IPS-18c (cell line): ENCODE measurements at regions not wholly inside any gene's neighbourhood (a gene's known extent, or its start where the extent isn't known, plus 50 kb on each side); places are given as distances from the start of the nearest gene placed in this dataset.
"Not testable (repeated sequence)": the region's sequence is repeated elsewhere in the genome, so short reads cannot be mapped to it uniquely, and the experiment has no call there.

ENCODE experiments used
- H3K4me3 ChIP-seq: 2 replicates; pipeline ENCODE4 v1.7.0; 2013; ENCODE audit warnings: low read depth, mild to moderate bottlenecking, low read length, moderate library complexity; ENCODE audit not compliant: insufficient read depth
- H3K9me3 ChIP-seq: one replicate; pipeline ENCODE4 v1.6.1; 2013; ENCODE audit warnings: mild to moderate bottlenecking, low read length, moderate library complexity; ENCODE audit not compliant: control insufficient read depth, insufficient read depth

GRCh38 chr4:189736656-189737055 is 204.0 kb upstream of the FRG1 start:
- not testable (repeated sequence) for H3K9me3 ChIP-seq, H3K4me3 ChIP-seq

- H3K9me3 ChIP-seq, H3K4me3 ChIP-seq: not testable (repeated sequence)
Observed at GRCh38 chr4:189740118-189740517, 200.6 kb upstream of the FRG1 start.

DNA sequence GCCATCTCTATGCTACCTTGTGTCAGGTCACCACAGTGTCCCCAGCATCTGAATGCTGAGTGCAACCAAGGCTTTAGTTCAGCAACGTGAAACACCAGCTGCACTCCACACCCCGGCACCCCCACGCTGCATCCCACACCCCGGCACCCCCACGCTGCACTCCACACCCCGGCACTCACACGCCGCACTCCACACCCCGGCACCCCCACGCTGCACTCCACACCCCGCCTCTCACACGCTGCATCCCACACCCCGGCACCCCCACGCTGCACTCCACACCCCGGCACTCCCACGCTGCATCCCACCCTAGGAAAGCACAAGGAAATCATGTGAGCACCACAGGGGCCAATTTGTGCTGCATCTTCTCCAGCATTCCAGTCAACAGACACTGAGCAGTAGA is 199.8 kb upstream of the FRG1 start:
- H3K4me3 ChIP-seq, result no peak overlapping the region
- H3K9me3 ChIP-seq, result no peaks in the 10 kb centered on the region

GRCh38 chr4:189753092-189753491 is 187.6 kb upstream of the FRG1 start:
- not testable (repeated sequence) for H3K4me3 ChIP-seq, H3K9me3 ChIP-seq

GRCh38 chr4:189763583-189763982 is 177.1 kb upstream of the FRG1 start:
- H3K9me3 ChIP-seq, result no peaks in the 10 kb centered on the region
- no peak overlapping the region for H3K4me3 ChIP-seq

GRCh38 chr4:189765301-189765700 is 175.4 kb upstream of the FRG1 start:
- Histone ChIP-seq H3K9me3 (no peaks in the 10 kb centered on the region), H3K4me3 (no peak overlapping the region)

DNA sequence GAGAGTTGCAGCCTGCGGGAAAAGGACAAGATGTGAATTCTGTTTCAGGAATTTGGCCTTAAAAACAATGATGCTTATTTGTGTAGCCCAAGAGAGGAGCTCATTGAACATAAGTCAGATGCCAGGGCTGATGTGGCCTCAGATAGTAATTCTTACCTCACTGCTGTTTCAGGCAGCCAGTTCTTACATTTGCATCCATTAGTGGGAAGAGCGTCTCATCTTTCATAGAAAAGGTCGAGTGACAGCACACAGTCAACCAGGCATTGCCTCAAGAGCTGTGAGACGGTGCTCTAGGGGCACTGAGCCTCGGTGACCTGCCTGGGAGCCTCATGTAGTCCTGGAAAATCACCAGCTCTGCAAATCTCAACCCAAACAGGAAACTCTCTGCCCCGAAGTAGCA is 174.9 kb upstream of the FRG1 start:
- H3K4me3 ChIP-seq, result no peak overlapping the region
- no peaks in the 10 kb centered on the region for H3K9me3 ChIP-seq

GRCh38 chr4:189767941-189768340 is 172.7 kb upstream of the FRG1 start:
- Histone ChIP-seq H3K9me3 (no peaks in the 10 kb centered on the region), H3K4me3 (no peak overlapping the region)

DNA sequence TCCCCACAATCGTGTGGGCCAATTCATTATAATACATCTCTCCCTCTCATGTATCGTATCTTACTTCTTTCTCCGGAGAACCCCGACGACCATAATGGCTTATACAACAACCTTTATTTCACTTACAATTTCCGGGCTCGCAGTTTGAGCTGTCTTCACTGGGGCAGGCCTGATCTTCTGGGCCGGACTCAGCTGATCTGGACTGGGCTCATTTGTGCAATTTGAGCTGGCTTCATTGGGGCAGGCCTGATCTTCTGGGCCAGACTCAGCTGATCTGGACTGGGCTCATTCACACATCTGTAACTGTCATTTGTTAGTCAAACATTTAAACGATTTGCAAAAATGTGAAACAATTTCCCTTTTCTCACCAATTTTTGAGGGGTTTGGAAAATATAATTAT is 171.5 kb upstream of the FRG1 start:
- H3K9me3 ChIP-seq, result no peaks in the 10 kb centered on the region
- H3K4me3 ChIP-seq, result no peak overlapping the region

DNA sequence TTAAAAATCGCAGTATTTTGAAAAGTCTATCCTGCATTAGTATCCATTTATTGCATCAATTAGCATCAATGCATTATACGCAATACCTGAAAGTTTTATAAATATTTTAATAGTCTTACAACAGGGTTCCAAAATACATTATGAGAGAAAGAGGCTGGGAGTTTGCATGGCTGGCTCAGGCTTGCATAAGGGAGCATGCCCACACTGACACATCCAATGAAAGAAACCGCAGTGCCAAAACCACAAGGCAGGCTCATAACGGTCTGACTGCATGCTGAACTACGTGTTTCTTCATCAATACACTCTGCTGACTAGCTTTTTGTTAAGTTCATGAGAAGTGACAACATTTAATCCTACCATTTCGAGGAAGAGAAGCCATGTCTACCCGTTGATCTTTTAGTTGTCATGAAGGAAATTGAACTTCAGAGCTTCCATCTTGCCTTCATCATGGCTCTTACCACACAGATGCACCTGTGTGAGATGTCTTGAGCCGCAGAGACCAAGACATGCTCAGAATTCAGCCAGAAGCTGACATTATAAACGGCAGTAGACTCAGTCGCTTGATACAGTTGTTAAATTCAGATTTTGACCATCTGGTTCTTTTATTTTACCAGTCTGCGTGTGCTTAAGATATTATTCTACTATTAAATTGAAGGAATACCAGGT is 168.8 kb upstream of the FRG1 start:
- Histone ChIP-seq H3K4me3 (no peak overlapping the region), H3K9me3 (no peaks in the 10 kb centered on the region)

GRCh38 chr4:189773909-189774308 is 166.8 kb upstream of the FRG1 start:
- Histone ChIP-seq H3K4me3 (no peak overlapping the region), H3K9me3 (no peaks in the 10 kb centered on the region)

DNA sequence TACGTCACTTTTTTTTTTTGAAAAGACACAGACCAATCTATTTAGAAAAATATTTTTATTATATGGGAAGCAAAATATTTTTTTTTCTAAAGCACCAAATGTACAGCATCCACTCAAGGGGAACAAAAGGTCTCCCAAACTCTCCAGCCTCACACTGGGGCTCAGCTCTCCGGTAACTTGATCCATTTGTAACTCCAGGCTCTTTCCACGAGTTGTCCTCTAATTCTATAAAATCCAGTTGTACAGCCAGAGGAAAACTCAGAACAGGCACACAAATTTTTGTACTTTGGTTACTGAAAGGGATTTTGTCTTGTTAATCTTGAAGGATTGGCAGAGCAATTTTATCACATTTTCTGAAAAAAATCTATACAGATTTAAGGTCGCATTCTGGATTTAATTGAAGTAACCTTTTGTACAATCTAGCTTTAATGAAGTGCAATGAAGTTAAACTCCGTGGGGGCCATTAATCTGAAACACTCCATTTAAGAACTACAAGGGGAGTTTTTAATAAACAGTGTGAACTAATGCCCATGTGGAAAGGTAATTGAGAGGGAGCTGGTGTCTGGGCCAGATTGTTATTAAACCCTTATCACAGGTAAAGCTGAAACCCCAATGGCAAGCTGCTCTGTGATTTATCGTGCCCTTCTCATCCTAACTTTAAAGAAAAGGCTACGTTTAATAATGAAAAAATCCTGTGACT is 161.2 kb upstream of the FRG1 start:
- no peaks in the 10 kb centered on the region for H3K9me3 ChIP-seq
- H3K4me3 ChIP-seq, result no peak overlapping the region

- H3K9me3 ChIP-seq, result no peaks in the 10 kb centered on the region
- no peak overlapping the region for H3K4me3 ChIP-seq
Observed at GRCh38 chr4:189780391-189780790, 160.3 kb upstream of the FRG1 start.

DNA sequence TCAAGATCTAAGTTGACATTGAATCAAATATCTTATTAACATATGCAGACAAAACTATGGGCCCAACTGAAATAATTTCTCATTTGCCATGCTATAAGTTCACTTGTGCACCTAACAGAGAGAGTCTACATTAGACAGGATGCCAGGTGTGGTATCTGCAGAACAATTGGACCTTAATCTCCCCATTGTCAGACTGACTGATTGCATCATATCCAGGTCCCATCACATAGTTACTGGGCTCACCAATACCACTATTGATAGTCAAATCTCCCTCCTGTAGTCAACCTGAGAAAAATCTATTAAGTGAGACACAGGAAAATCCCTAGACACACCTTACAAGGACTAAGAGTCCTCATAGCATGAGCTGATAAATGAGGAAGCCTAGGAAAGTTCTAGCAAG is 156.0 kb upstream of the FRG1 start:
- Histone ChIP-seq H3K4me3 (no peak overlapping the region), H3K9me3 (no peaks in the 10 kb centered on the region)

DNA sequence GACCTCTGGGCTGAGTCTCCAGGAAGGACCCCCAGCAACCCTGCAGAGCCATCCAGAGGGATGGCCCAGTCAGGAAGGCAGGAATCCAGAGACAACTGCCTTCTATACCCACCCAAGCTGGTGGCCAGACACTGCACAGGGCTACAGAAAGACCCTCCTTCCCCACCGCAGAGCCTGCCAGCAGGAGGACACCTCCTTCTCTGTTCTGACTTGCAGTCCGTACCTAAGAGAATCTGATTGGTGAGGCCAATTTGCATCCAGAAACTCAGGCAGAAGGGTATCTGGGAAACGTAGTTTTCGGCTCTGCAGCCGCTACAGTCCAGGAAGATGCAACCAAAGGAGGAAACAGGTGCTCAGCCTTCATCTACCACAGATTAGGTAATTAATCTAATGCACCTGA is 155.4 kb upstream of the FRG1 start:
- Histone ChIP-seq H3K9me3 (no peaks in the 10 kb centered on the region), H3K4me3 (no peak overlapping the region)

GRCh38 chr4:189786447-189786846 is 154.2 kb upstream of the FRG1 start:
- Histone ChIP-seq H3K9me3 (no peaks in the 10 kb centered on the region), H3K4me3 (no peak overlapping the region)

- Histone ChIP-seq H3K9me3 (no peaks in the 10 kb centered on the region), H3K4me3 (no peak overlapping the region)
Observed at GRCh38 chr4:189787216-189788031, 153.2 kb upstream of the FRG1 start.

DNA sequence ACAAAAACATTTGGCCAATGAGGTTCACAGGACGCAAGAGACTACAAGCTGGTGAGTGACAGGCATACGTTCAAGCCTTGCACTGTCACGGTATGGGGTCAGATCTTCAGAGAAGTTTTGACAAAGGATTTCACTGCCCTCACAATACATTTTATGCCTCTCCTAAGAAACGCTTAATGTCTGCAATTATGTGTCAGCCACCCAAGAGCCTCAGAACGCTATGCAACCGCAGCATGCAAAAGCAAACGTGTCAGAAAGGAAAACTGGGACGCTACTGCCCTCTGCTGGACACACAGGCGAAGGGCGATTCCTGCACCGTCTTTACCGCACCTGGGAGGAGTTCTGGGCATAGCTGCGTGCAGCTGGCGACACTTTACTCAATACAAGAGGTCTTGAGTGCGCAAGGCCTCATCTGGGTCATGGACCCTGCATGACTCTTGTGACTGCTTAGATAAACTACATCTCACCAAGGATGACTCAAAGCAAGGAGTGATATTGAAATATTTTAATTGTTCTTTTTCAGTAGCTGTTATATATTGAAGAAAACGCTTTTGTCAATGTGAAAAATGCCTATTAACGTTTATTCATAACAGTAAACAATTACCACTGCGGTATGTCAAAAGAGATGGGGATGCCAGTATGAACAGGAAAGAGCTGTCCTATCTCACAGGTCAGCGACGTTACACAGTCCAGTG is 147.6 kb upstream of the FRG1 start:
- H3K4me3 ChIP-seq, result no peak overlapping the region
- H3K9me3 ChIP-seq, result no peaks in the 10 kb centered on the region
